SK-N-MC (cell line): ENCODE measurements at regions not wholly inside any gene's neighbourhood (a gene's known extent, or its start where the extent isn't known, plus 50 kb on each side); places are given as distances from the start of the nearest gene placed in this dataset.

ENCODE experiments used
- EZH2 ChIP-seq: fragments of 200-600 bp; sonication (generic); IDR thresholded peaks from one replicate; pipeline ENCODE4 v1.6.1; 2017; ENCODE audit warnings: antibody characterized with exemption
- FOXP2 ChIP-seq: optimal IDR thresholded peaks from 2 replicates; pipeline ENCODE3; 2011; ENCODE audit warnings: mild to moderate bottlenecking, moderate library complexity; ENCODE audit not compliant: insufficient read depth; ENCODE audit errors: extremely low read length, control extremely low read depth
- POLR2AphosphoS5 ChIP-seq: IDR thresholded peaks from 2 replicates; pipeline ENCODE4 v1.6.1; 2012; ENCODE audit warnings: mild to moderate bottlenecking, low read depth, low read length, borderline replicate concordance

GRCh38 chr7:116447966-116448839 is 51.3 kb upstream of the CAV2 start:
- TF ChIP-seq EZH2 (no peak), POLR2AphosphoS5 (no peak), FOXP2 (no peak)
